SK-N-SH treated with all-trans-retinoic acid at 6 μM for 48 hours (cell line): ENCODE measurements at regions not wholly inside any gene's neighbourhood (a gene's known extent, or its start where the extent isn't known, plus 50 kb on each side); places are given as distances from the start of the nearest gene placed in this dataset.

Experiments used
- PPARA ChIP-seq: fragments of 250-450 bp; sonication (Bioruptor Pico); IDR thresholded peaks from 2 replicates; pipeline ENCODE4 v1.5.0; 2020; ENCODE audit warnings: mild to moderate bottlenecking, borderline replicate concordance
- ZC3H10 ChIP-seq: fragments of 250-450 bp; sonication (Bioruptor Pico); IDR thresholded peaks from 2 replicates; pipeline ENCODE4 v1.5.1; 2021; ENCODE audit warnings: mild to moderate bottlenecking, moderate library complexity
- ZFP30 ChIP-seq: fragments of 450-650 bp; formaldehyde crosslinking; IDR thresholded peaks from 2 replicates; pipeline ENCODE4 v1.5.0; 2022; ENCODE audit warnings: mild to moderate bottlenecking, moderate library complexity
- ZNF70 ChIP-seq: fragments of 450-650 bp; formaldehyde crosslinking; IDR thresholded peaks from 2 replicates; pipeline ENCODE4 v1.5.0; 2020; ENCODE audit warnings: mild to moderate bottlenecking, moderate library complexity
- TF ChIP-seq, protein P1 (sequence below): fragments of 250-450 bp; sonication (Bioruptor Pico); IDR thresholded peaks from 2 replicates; pipeline ENCODE4 v1.8.0; 2021; ENCODE audit warnings: low read depth, mild to moderate bottlenecking, moderate library complexity, borderline replicate concordance

DNA sequence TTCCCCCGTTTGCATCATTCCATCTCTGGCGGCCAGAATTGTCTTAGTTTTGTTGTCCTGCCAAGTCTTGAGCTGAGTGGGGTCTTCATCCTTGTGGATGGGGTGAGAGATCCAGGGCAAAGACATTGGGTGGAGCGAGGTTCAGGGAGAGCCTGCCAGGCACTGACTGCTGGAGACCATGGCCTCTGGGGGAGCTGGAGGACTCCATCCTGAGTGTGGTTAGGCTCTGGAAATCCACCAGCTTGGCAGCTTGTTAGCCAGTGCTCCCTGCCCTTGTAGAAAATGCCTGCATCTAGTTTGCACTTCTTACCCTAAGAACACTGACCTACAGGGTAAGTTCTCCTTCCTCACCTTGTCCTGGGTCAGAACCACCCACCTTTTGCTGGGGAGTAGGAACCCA lies 97.2 kb upstream of the ZNF536 start:
- TF ChIP-seq, protein P1, sequence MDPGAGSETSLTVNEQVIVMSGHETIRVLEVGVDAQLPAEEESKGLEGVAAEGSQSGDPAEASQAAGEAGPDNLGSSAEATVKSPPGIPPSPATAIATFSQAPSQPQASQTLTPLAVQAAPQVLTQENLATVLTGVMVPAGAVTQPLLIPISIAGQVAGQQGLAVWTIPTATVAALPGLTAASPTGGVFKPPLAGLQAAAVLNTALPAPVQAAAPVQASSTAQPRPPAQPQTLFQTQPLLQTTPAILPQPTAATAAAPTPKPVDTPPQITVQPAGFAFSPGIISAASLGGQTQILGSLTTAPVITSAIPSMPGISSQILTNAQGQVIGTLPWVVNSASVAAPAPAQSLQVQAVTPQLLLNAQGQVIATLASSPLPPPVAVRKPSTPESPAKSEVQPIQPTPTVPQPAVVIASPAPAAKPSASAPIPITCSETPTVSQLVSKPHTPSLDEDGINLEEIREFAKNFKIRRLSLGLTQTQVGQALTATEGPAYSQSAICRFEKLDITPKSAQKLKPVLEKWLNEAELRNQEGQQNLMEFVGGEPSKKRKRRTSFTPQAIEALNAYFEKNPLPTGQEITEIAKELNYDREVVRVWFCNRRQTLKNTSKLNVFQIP (CRISPR knock-in tag) = no peak
- no peak for TF ChIP-seq ZFP30 (CRISPR knock-in tag)
- no peak for TF ChIP-seq PPARA
- no peak for TF ChIP-seq ZNF70
- no peak for TF ChIP-seq ZC3H10 (CRISPR knock-in tag)
